ENCODE measurements at regions not wholly inside any gene's neighbourhood (a gene's known extent, or its start where the extent isn't known, plus 50 kb on each side); places are given as distances from the start of the nearest gene placed in this dataset.

DNA sequence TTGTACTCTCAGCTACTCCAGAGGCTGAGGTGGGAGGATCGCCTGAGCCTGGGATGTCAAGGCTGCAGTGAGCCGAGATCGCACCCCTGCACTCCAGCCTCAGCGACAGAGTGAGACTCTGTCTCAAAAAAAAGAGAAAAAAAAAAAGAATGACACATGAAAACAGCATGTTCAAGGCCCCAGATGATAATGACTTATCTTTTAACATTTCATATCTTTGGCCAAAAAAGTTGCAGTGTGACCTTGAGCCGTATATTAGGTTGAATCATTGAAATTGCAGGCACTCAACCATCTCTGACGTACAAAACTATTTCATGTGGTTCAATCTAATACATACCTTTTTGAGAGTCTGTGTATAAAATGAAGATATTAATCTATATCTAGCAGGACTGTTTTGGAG lies 79.1 kb upstream of the CPEB4 start:
- H3K27ac ChIP-seq (ENCODE audit: low read depth in 1 of 2, low read length in 2 of 2) = no peak overlapping the region
- no peaks in the 10 kb centered on the region for H3K27me3 ChIP-seq (ENCODE audit: control insufficient read depth in 4 of 4, insufficient read depth in 4 of 4, low read length in 3 of 4)
- DNase-seq (ENCODE audit: low spot score) = no peak
- no peak for TF ChIP-seq FOXA1 (IDR thresholded peaks at IDR 0.05)
- TF ChIP-seq, protein P1, sequence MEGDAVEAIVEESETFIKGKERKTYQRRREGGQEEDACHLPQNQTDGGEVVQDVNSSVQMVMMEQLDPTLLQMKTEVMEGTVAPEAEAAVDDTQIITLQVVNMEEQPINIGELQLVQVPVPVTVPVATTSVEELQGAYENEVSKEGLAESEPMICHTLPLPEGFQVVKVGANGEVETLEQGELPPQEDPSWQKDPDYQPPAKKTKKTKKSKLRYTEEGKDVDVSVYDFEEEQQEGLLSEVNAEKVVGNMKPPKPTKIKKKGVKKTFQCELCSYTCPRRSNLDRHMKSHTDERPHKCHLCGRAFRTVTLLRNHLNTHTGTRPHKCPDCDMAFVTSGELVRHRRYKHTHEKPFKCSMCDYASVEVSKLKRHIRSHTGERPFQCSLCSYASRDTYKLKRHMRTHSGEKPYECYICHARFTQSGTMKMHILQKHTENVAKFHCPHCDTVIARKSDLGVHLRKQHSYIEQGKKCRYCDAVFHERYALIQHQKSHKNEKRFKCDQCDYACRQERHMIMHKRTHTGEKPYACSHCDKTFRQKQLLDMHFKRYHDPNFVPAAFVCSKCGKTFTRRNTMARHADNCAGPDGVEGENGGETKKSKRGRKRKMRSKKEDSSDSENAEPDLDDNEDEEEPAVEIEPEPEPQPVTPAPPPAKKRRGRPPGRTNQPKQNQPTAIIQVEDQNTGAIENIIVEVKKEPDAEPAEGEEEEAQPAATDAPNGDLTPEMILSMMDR (IDR thresholded peaks at IDR 0.05; ENCODE audit: low read depth, low read length, missing input control) = no peak
- TF ChIP-seq, protein P2, sequence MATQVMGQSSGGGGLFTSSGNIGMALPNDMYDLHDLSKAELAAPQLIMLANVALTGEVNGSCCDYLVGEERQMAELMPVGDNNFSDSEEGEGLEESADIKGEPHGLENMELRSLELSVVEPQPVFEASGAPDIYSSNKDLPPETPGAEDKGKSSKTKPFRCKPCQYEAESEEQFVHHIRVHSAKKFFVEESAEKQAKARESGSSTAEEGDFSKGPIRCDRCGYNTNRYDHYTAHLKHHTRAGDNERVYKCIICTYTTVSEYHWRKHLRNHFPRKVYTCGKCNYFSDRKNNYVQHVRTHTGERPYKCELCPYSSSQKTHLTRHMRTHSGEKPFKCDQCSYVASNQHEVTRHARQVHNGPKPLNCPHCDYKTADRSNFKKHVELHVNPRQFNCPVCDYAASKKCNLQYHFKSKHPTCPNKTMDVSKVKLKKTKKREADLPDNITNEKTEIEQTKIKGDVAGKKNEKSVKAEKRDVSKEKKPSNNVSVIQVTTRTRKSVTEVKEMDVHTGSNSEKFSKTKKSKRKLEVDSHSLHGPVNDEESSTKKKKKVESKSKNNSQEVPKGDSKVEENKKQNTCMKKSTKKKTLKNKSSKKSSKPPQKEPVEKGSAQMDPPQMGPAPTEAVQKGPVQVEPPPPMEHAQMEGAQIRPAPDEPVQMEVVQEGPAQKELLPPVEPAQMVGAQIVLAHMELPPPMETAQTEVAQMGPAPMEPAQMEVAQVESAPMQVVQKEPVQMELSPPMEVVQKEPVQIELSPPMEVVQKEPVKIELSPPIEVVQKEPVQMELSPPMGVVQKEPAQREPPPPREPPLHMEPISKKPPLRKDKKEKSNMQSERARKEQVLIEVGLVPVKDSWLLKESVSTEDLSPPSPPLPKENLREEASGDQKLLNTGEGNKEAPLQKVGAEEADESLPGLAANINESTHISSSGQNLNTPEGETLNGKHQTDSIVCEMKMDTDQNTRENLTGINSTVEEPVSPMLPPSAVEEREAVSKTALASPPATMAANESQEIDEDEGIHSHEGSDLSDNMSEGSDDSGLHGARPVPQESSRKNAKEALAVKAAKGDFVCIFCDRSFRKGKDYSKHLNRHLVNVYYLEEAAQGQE (IDR thresholded peaks at IDR 0.05) = no peak
- TF ChIP-seq, protein P3, sequence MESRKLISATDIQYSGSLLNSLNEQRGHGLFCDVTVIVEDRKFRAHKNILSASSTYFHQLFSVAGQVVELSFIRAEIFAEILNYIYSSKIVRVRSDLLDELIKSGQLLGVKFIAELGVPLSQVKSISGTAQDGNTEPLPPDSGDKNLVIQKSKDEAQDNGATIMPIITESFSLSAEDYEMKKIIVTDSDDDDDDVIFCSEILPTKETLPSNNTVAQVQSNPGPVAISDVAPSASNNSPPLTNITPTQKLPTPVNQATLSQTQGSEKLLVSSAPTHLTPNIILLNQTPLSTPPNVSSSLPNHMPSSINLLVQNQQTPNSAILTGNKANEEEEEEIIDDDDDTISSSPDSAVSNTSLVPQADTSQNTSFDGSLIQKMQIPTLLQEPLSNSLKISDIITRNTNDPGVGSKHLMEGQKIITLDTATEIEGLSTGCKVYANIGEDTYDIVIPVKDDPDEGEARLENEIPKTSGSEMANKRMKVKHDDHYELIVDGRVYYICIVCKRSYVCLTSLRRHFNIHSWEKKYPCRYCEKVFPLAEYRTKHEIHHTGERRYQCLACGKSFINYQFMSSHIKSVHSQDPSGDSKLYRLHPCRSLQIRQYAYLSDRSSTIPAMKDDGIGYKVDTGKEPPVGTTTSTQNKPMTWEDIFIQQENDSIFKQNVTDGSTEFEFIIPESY (IDR thresholded peaks at IDR 0.05) = no peak
- TF ChIP-seq HNF4A (conservative IDR thresholded peaks at IDR 0.05) = no peak
- no peak for TF ChIP-seq GABPA (IDR thresholded peaks at IDR 0.05 in 1 of 2, conservative IDR thresholded peaks at IDR 0.05 in 1 of 2)
- no peak for TF ChIP-seq NR2F2 (IDR thresholded peaks at IDR 0.05)
- no peak for TF ChIP-seq FOXA2 (IDR thresholded peaks at IDR 0.05)
- TF ChIP-seq, protein P4, sequence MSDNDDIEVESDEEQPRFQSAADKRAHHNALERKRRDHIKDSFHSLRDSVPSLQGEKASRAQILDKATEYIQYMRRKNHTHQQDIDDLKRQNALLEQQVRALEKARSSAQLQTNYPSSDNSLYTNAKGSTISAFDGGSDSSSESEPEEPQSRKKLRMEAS (IDR thresholded peaks at IDR 0.05) = no peak
- TF ChIP-seq, protein P5, sequence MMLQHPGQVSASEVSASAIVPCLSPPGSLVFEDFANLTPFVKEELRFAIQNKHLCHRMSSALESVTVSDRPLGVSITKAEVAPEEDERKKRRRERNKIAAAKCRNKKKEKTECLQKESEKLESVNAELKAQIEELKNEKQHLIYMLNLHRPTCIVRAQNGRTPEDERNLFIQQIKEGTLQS (IDR thresholded peaks at IDR 0.05) = no peak
- no peak for TF ChIP-seq RAD21 (IDR thresholded peaks at IDR 0.05)
- no peak for TF ChIP-seq YY1 (IDR thresholded peaks at IDR 0.05)
- TF ChIP-seq TAF1 (conservative IDR thresholded peaks at IDR 0.05) = no peak
- no peak overlapping the region for H3K4me3 ChIP-seq (ENCODE audit: low read depth in 1 of 3, low read length in 3 of 3)
- whole genome bisulfite sequencing = 91% methylated on average over 6 of the region's 6 CpGs
- no peaks in the 10 kb centered on the region for H3K36me3 ChIP-seq (ENCODE audit: control insufficient read depth in 4 of 4, insufficient read depth in 3 of 4, low read depth in 1 of 4, low read length in 3 of 4)
- H3K4me1 ChIP-seq (ENCODE audit: control insufficient read depth in 4 of 4, insufficient read depth in 4 of 4, low read length in 3 of 4) = peaks cover 2 to 14% (median 12%) of the 10 kb centered on the region in 4 donors
- H3K9me3 ChIP-seq (ENCODE audit: control insufficient read depth in 4 of 4, low read length in 3 of 4) = no peaks in the 10 kb centered on the region
- no peak overlapping the region for H3K9ac ChIP-seq (ENCODE audit: low read depth in 1 of 2, low read length in 2 of 2)

DNA sequence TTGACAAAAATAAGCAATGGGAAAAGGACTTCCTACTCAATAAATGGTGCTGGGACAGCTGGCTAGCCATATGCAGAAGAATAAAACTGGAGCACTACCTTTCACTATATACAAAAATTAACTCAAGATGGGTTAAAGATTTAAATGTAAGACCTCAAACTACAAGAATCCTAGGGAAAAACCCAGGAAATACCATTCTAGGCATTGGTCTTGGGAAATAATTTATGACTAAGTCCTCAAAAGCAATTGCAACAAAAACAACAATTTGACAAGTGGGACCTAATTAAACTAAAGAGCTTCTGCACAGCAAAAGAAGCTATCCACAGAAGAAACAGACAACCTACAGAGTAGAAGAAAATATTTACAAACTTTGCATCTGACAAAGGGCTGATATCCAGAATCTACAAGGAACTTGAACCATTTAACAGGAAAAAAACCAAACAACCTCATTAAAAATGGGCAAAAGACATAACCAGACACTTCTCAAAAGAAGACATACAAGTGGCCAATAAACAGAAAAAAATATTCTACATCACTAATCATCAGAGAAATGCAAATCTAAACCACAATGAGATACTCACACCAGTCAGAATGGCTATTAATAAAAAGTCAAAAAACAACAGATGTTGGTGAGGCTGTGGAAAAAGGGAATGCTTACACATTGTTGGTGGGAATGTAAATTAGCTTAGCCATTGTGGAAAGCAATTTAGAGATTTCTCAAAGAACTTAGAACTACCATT lies 75.2 kb upstream of the CPEB4 start:
- DNase-seq (ENCODE audit: low spot score) = no peak
- Histone ChIP-seq H3K27ac (ENCODE audit: low read depth in 1 of 2, low read length in 2 of 2) (no peak overlapping the region), H3K9me3 (ENCODE audit: control insufficient read depth in 4 of 4, low read length in 3 of 4) (no peaks in the 10 kb centered on the region), H3K4me1 (ENCODE audit: control insufficient read depth in 4 of 4, insufficient read depth in 4 of 4, low read length in 3 of 4) (no peaks in the 10 kb centered on the region), H3K27me3 (ENCODE audit: control insufficient read depth in 4 of 4, insufficient read depth in 4 of 4, low read length in 3 of 4) (no peaks in the 10 kb centered on the region), H3K4me3 (ENCODE audit: low read depth in 1 of 3, low read length in 3 of 3) (no peak overlapping the region), H3K36me3 (ENCODE audit: control insufficient read depth in 4 of 4, insufficient read depth in 3 of 4, low read depth in 1 of 4, low read length in 3 of 4) (no peaks in the 10 kb centered on the region), H3K9ac (ENCODE audit: low read depth in 1 of 2, low read length in 2 of 2) (no peak overlapping the region)
- no peak for TF ChIP-seq GABPA (IDR thresholded peaks at IDR 0.05 in 1 of 2, conservative IDR thresholded peaks at IDR 0.05 in 1 of 2)
- no peak for TF ChIP-seq NR2F2 (IDR thresholded peaks at IDR 0.05)
- TF ChIP-seq FOXA1 (IDR thresholded peaks at IDR 0.05) = no peak
- no peak for TF ChIP-seq HNF4A (conservative IDR thresholded peaks at IDR 0.05)
- TF ChIP-seq, protein P4 (IDR thresholded peaks at IDR 0.05) = no peak
- no peak for TF ChIP-seq YY1 (IDR thresholded peaks at IDR 0.05)
- TF ChIP-seq RAD21 (IDR thresholded peaks at IDR 0.05) = no peak
- TF ChIP-seq, protein P2 (IDR thresholded peaks at IDR 0.05) = no peak

Measured in liver (tissue), 8 donors.